ENCODE measurements at regions not wholly inside any gene's neighbourhood (a gene's known extent, or its start where the extent isn't known, plus 50 kb on each side); places are given as distances from the start of the nearest gene placed in this dataset.

DNA sequence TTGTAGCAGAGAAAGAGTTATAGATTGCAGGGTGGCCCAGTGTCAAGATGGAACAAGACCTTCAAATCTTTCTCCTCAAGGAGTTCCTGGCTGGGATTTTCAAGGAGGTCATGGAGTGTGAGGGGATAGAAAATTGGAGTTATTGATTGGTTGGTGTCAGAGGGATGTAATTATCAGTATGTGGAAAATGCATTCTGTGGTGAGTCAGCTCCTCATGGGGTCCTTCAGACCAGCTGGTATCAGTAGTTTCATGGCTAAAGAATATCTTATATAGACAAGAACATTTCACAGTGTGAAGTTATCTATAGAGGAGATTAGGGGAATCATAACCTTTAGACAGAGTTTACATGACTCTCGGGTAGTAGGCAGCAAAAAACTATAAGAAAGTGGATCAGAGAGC, 1114.0 kb upstream of the GBE1 start:
- no peak for TF ChIP-seq POLR2A (IDR thresholded peaks at IDR 0.05)
- no peak for TF ChIP-seq CTCF (IDR thresholded peaks at IDR 0.05)
